ENCODE measurements at regions not wholly inside any gene's neighbourhood (a gene's known extent, or its start where the extent isn't known, plus 50 kb on each side); places are given as distances from the start of the nearest gene placed in this dataset.

- in situ Hi-C loops (cut with MboI) = no loop called here
Observed at GRCh38 chr20:8948442-8949020, 120.4 kb upstream of the PLCB4 start.

GRCh38 chr20:8951164-8951563, 117.7 kb upstream of the PLCB4 start:
- BruUV-seq (replicated peaks) = no TSS peak
- H3K27ac ChIP-seq (ENCODE audit: extremely low read depth, low read depth, low read length) = no peak overlapping the region
- WGBS (ENCODE audit: insufficient coverage, low coverage, missing lambda C conversion rate) = 15% methylated on average over 4 of the region's 4 CpGs
- intact Hi-C loops (cut with micrococcal nuclease) = no loop called here
- H3K9me3 ChIP-seq (replicated peaks; ENCODE audit: control insufficient read depth, insufficient read depth, low read depth, low read length) = no peaks in the 10 kb centered on the region
- H3K27me3 ChIP-seq (ENCODE audit: control insufficient read depth in 2 of 2, insufficient read depth in 2 of 2, low read length in 2 of 2) = no peaks in the 10 kb centered on the region
- H3K9me1 ChIP-seq (ENCODE audit: control insufficient read depth, insufficient read depth, low read length) = no peaks in the 10 kb centered on the region
- no peak for TF ChIP-seq FIP1L1 (IDR thresholded peaks at IDR 0.05; ENCODE audit: low read depth, low read length, poor library complexity, severe bottlenecking)
- ChIA-PET POLR2A (interaction anchor here (0.7 kb wide), 1 partner anchor 19 kb away, joined by 3 read pairs; no protein-coding TSS in a partner anchor), CTCF (ENCODE audit: low intra/inter-chr PET ratio) (no interaction called here)
- H3K4me2 ChIP-seq (ENCODE audit: insufficient read depth, low read length) = no peak overlapping the region
- in situ Hi-C loops (cut with MboI) = no loop called here
- no peak overlapping the region for H2AFZ ChIP-seq (ENCODE audit: low read depth, low read length)
- DNase-seq (ENCODE audit: extremely low read depth in 1 of 4, low spot score in 3 of 4) = no peak
- no peaks in the 10 kb centered on the region for H3K4me1 ChIP-seq (replicated peaks in 1 of 2; ENCODE audit: control insufficient read depth in 2 of 2, insufficient read depth in 2 of 2, low read length in 2 of 2)
- H4K20me1 ChIP-seq (replicated peaks; ENCODE audit: control insufficient read depth, insufficient read depth, low read length) = no peaks in the 10 kb centered on the region
- H3K4me3 ChIP-seq = no peak overlapping the region
- no peak for ATAC-seq
- no peak overlapping the region for H3K9ac ChIP-seq (ENCODE audit: insufficient read depth in 1 of 2, low read depth in 2 of 2, low read length in 2 of 2)
- H3K36me3 ChIP-seq (ENCODE audit: control insufficient read depth, insufficient read depth, low read length) = no peaks in the 10 kb centered on the region
- no peaks in the 10 kb centered on the region for H3K79me2 ChIP-seq (ENCODE audit: control insufficient read depth, insufficient read depth, low read length)
- no peak for FAIRE-seq

More at GRCh38 chr20:8948442-8949020, 120.4 kb upstream of the PLCB4 start:
- DNase-seq (ENCODE audit: extremely low read depth in 1 of 4, low spot score in 3 of 4) (no peak), ATAC-seq (no peak), FAIRE-seq (no peak)
- H3K36me3 ChIP-seq (ENCODE audit: control insufficient read depth, insufficient read depth, low read length) = no peaks in the 10 kb centered on the region
- no peak overlapping the region for H2AFZ ChIP-seq (ENCODE audit: low read depth, low read length)
- no peak overlapping the region for H3K9ac ChIP-seq (ENCODE audit: insufficient read depth in 1 of 2, low read depth in 2 of 2, low read length in 2 of 2)
- intact Hi-C loops (cut with micrococcal nuclease) = loop anchor here (10.0 kb wide), 1 partner anchor 94 kb away; no protein-coding TSS in a partner anchor
- WGBS (ENCODE audit: insufficient coverage, low coverage, missing lambda C conversion rate) = 0% methylated on average over 3 of the region's 3 CpGs
- no peaks in the 10 kb centered on the region for H3K27me3 ChIP-seq (ENCODE audit: control insufficient read depth in 2 of 2, insufficient read depth in 2 of 2, low read length in 2 of 2)
- no peak for TF ChIP-seq DNMT1 (IDR thresholded peaks at IDR 0.05)
- no peak for TF ChIP-seq HMBOX1 (IDR thresholded peaks at IDR 0.05)
- no peak for TF ChIP-seq HNRNPH1 (optimal IDR thresholded peaks at IDR 0.05; ENCODE audit: low read depth, low read length)
- H3K4me3 ChIP-seq = no peak overlapping the region
- H3K27ac ChIP-seq (ENCODE audit: extremely low read depth, low read depth, low read length) = no peak overlapping the region
- H3K9me1 ChIP-seq (ENCODE audit: control insufficient read depth, insufficient read depth, low read length) = no peaks in the 10 kb centered on the region
- no peaks in the 10 kb centered on the region for H3K9me3 ChIP-seq (replicated peaks; ENCODE audit: control insufficient read depth, insufficient read depth, low read depth, low read length)
- H4K20me1 ChIP-seq (replicated peaks; ENCODE audit: control insufficient read depth, insufficient read depth, low read length) = no peaks in the 10 kb centered on the region
- ChIA-PET POLR2A (no interaction called here), CTCF (ENCODE audit: low intra/inter-chr PET ratio) (no interaction called here)
- BruUV-seq (replicated peaks) = no TSS peak
- no peaks in the 10 kb centered on the region for H3K4me1 ChIP-seq (replicated peaks in 1 of 2; ENCODE audit: control insufficient read depth in 2 of 2, insufficient read depth in 2 of 2, low read length in 2 of 2)
- no peak overlapping the region for H3K4me2 ChIP-seq (ENCODE audit: insufficient read depth, low read length)
- H3K79me2 ChIP-seq (ENCODE audit: control insufficient read depth, insufficient read depth, low read length) = no peaks in the 10 kb centered on the region

Measured in K562 (cell line).